Chondrocyte (in vitro differentiated cells): ENCODE measurements at regions not wholly inside any gene's neighbourhood (a gene's known extent, or its start where the extent isn't known, plus 50 kb on each side); places are given as distances from the start of the nearest gene placed in this dataset.

ENCODE experiments used
- DNase-seq: peaks from one replicate; pipeline ENCODE4 v3.0.0; 2021; ENCODE audit warnings: mixed read lengths, low spot score
- H3K27ac Mint-ChIP-seq: one replicate; pipeline ENCODE4 v1.8.0; 2021; ENCODE audit warnings: mild to moderate bottlenecking, moderate library complexity, mixed read lengths; ENCODE audit not compliant: unreplicated experiment
- H3K27me3 Mint-ChIP-seq: 2 replicates; pipeline ENCODE4 v1.8.0; 2021; ENCODE audit warnings: low read depth, mixed read lengths
- H3K36me3 Mint-ChIP-seq: 2 replicates; pipeline ENCODE4 v1.8.0; 2021; ENCODE audit warnings: low read depth, mixed read lengths
- H3K4me1 Mint-ChIP-seq: 2 replicates; pipeline ENCODE4 v1.8.0; 2021; ENCODE audit warnings: low read depth, mild to moderate bottlenecking, mixed read lengths
- H3K4me3 Mint-ChIP-seq: one replicate; pipeline ENCODE4 v1.8.0; 2021; ENCODE audit warnings: mild to moderate bottlenecking, moderate library complexity, mixed read lengths; ENCODE audit not compliant: unreplicated experiment
- H3K9me3 Mint-ChIP-seq: 2 replicates; pipeline ENCODE4 v1.8.0; 2021; ENCODE audit warnings: low read depth, mixed read lengths
- CTCF ChIP-seq: fragments of 200-600 bp; sonication (generic); IDR thresholded peaks from 2 replicates; pipeline ENCODE4 v1.5.0; 2021; ENCODE audit warnings: antibody characterized with exemption, mild to moderate bottlenecking, moderate library complexity

- no peak overlapping the region for H3K27ac Mint-ChIP-seq
- H3K4me1 Mint-ChIP-seq: peaks cover 7% of the 10 kb centered on the region
- no peaks in the 10 kb centered on the region for H3K36me3 Mint-ChIP-seq
- peaks cover 15% of the 10 kb centered on the region for H3K27me3 Mint-ChIP-seq
- no peak for DNase-seq
- no peak overlapping the region for H3K4me3 Mint-ChIP-seq
- H3K9me3 Mint-ChIP-seq: no peaks in the 10 kb centered on the region
- TF ChIP-seq CTCF: no peak
These were observed 77.0 kb upstream of the LGALSL start for GRCh38 chr2:64376926-64377325.

GRCh38 chr2:64379186-64379585 lies 74.8 kb upstream of the LGALSL start:
- Mint-ChIP-seq H3K4me1 (peaks cover 7% of the 10 kb centered on the region), H3K27me3 (peaks cover 15% of the 10 kb centered on the region), H3K9me3 (no peaks in the 10 kb centered on the region), H3K27ac (no peak overlapping the region), H3K36me3 (no peaks in the 10 kb centered on the region), H3K4me3 (no peak overlapping the region)
- no peak for DNase-seq
- TF ChIP-seq CTCF: no peak

GRCh38 chr2:64380853-64381527 lies 73.0 kb upstream of the LGALSL start:
- no peaks in the 10 kb centered on the region for H3K9me3 Mint-ChIP-seq
- TF ChIP-seq CTCF: no peak
- H3K36me3 Mint-ChIP-seq: no peaks in the 10 kb centered on the region
- H3K27me3 Mint-ChIP-seq: peaks cover 15% of the 10 kb centered on the region
- no peak for DNase-seq
- no peaks in the 10 kb centered on the region for H3K4me1 Mint-ChIP-seq
- H3K4me3 Mint-ChIP-seq: no peak overlapping the region
- no peak overlapping the region for H3K27ac Mint-ChIP-seq

- no peaks in the 10 kb centered on the region for H3K9me3 Mint-ChIP-seq
- peaks cover 15% of the 10 kb centered on the region for H3K27me3 Mint-ChIP-seq
- H3K4me1 Mint-ChIP-seq: no peaks in the 10 kb centered on the region
- H3K4me3 Mint-ChIP-seq: no peak overlapping the region
- no peak for DNase-seq
- no peak for TF ChIP-seq CTCF
- H3K36me3 Mint-ChIP-seq: no peaks in the 10 kb centered on the region
- no peak overlapping the region for H3K27ac Mint-ChIP-seq
These were observed 70.9 kb upstream of the LGALSL start for GRCh38 chr2:64383016-64383591.

- Mint-ChIP-seq H3K9me3 (no peaks in the 10 kb centered on the region), H3K36me3 (no peaks in the 10 kb centered on the region), H3K4me3 (no peak overlapping the region), H3K27me3 (peaks cover 15% of the 10 kb centered on the region), H3K27ac (no peak overlapping the region), H3K4me1 (no peaks in the 10 kb centered on the region)
- no peak for TF ChIP-seq CTCF
- DNase-seq: no peak
These were observed 70.1 kb upstream of the LGALSL start for GRCh38 chr2:64383881-64384280.
